ENCODE measurements at regions not wholly inside any gene's neighbourhood (a gene's known extent, or its start where the extent isn't known, plus 50 kb on each side); places are given as distances from the start of the nearest gene placed in this dataset.
A peak's percentile ranks its signal among the peaks of the same experiment; 100 is the strongest.

DNA sequence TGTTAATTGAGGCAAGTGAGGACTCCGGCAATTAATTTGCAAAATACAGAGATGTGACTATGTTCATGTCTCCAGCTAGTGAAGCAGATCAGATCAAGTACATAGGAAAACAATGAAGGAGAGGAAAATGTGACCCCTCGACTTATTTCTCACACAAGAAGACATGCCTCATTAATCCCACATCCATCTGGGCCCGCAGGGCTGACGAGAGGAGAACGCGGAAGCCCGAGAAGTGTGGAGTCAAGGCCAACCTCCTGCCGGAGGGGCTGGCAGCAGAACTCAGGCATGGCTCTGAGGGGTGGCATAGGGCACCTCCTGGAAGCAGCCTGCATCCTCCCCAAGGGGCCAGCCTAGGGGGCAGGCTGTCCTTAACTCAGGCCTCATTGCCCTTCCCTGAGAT, 54.4 kb downstream of the ZNF503 start:
- ATAC-seq = no peak

DNA sequence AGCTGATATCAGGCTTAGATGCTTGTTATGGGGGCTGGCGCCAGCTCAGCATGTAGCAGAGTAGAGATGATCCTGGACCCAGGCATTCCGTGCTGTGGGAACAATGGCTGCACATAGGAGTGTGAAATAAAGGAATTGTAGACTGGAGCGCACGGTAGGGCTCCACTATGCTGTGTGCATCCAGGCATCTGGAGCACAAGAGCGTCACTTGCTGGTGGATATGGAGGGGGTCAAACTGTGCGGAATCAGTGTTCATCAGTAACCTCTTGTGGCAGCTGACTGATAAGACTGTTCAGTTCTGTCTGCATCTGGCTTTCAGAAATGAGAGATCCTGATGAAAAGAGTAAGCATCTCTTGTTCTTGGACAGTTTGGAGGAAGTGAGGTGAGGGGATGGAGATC, 55.8 kb downstream of the ZNF503 start:
- ATAC-seq = no peak

DNA sequence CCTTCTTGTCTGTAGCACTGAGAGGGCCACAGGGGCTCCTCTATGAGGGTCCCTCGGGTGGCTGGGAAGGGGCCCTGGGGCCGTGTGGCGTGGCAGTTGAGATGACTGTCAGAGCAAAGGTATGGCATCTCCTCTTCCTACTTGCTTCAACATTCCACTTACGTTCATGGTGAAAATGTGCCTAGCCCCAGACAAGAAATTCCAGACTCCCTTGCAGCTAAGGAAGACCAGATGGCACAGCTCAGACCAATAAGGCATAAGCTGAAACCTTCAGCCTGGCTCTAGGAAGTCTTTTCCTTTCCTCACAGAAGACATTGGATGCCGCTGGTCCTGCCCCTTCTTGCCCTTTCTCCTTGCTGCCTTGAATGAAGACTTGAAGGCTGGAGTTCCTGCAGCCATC, 57.4 kb downstream of the ZNF503 start:
- ATAC-seq = no peak

DNA sequence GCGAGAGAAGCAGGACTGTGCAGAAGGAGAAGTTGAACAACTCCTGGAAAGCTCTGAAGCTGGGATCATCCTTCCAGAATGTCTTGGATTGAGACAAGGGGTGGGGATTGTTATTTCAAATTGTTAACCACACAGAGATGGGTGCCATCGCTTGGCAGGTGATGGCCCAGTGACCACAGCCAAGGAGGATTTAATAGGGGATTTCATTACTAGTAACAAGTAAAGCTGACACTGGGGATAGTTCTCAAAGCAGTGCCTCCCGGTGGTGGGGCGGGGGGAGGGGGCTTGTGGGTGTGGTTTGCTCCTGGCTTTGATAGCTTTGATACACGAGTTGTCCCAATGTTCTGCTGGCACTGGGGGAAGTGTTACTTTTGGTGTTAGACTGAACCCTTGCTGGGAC, 59.2 kb downstream of the ZNF503 start:
- ATAC-seq = no peak

DNA sequence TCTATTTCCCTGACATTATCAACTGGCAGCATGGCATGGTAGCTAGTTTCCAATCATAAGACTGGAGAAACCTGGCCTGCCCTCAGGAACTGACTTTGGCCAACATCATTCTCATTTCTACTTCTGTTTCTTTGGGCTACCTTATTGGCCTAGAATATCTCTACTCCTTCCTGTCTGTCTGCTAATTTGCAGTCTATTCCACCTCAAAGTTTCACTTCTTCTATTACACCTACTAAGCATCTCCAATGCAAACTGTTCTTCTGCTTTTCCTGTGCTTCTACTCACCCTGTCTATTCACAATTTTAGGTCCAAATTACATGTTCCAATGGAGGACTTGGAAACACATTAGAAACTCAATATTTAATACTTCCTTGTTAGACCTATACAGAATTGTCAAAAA, 65.6 kb downstream of the ZNF503 start:
- ATAC-seq = no peak

DNA sequence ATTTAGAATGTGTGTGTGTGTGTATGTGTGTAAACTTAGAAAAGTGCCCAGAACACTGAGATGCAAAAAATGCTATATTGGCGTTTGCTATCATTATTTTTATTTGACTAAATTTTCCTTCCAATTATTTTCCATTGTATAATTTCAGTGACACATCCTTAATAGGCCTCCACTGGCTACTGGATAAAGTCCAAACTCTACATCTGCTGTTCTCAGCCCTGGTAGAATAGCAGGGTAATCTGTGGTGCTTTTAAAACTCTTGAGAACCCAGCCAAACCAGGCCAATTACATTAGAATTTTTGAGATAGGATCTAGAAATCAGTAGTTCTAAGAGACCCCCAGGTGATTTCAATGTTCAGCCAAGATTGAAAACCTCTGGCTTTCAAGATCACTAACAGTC, 66.4 kb downstream of the ZNF503 start:
- no peak for ATAC-seq

DNA sequence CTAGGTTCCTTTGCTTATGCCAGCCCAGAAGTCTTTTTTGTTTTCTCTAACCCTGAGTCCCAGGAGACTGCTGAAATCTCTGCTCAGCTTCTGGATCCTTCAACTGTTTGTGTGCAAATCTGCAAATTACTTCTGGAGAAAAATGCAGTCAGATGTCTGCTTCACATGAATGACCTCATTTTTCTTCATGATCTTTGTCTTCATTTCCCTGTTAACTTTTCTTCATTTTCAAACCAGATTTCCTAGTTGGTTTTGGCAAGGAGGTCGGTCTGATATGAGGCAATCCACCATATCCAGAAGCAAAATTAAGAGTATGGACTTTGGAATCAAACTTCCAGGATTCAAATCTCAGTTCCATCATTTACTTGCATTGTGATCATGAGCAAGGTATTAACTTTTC, 66.8 kb downstream of the ZNF503 start:
- ATAC-seq = no peak

DNA sequence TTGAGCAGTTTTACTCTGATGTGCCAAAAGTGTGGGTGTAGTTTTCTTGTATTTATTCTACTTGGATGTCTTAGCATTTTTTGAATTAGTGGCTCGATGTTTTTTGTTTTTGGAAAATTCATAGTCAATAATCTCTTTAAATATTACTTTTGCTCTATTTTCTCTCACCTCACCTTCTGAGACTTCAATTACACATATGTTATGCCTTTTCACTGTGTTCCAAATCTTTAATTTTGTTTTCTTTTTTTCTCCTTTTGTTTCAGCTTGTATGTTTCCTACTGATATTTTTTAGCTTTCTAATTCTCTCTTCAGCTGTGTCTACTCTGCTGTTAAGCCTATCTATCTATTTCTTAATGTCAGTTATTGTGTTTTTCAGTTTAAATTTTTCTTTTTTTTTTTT, 69.5 kb downstream of the ZNF503 start:
- ATAC-seq = no peak

DNA sequence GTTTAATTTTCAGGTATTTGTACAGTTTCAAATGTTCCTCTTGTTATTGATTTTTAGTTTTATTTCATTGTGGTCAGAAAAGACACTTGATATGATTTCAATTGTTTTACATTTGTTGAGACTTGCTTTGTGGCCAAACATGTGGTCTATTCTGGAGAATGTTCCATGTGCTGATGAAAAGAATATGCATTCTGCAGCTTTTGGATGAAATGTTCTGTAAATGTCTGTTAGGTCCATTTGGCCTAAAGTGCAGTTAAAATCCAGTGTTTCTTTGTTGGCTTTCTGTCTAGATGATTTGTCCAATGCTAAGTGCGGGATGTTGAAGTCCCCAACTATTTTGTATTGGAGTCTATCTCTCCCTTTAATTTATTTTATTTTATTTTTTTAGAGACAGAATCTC, 70.5 kb downstream of the ZNF503 start:
- ATAC-seq = no peak

DNA sequence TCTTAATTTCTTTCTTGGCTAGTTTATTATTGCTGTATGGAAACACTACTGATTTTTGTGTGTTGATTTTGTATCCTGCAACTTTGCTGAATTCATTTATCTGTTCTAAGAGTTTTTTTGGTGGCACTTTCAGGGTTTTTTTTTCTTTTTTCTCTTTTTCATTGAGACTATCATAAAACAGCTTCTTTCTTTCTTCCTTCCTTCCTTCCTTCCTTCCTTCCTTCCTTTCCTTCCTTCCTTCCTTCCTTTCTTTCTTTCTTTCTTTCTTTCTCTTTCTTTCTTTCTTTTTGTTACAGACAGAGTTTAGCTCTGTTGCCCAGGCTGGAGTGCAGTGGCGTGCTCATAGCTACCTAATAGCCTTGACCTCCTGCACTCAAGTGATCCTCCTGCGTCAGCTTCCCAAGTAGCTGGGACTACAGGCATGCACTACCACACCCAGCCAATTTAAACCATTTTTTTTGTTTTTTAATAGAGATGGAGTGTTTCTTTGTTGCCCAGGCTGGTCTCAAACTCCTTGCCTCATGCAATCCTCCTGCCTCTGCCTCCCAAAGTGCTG, 72.3 kb downstream of the ZNF503 start:
- no peak for ATAC-seq

DNA sequence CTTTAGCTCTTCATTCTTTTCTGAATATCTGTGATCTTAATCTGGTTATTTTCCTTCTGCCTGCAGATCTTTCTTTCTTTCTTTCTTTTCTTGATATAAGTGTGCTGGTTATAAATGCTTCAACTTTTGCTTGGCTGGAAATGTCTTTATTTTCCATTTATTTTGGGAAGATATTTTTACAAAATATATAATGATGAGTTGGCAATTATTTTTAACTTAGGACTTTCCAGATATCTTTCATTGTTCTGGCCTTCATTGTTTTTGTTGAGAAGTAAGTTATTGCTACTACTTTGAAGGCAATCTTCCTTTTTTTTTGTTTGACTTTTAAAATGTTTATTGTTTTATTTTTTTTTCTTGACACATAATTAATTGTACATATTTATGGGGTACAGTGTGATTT, 75.3 kb downstream of the ZNF503 start:
- no peak for ATAC-seq

DNA sequence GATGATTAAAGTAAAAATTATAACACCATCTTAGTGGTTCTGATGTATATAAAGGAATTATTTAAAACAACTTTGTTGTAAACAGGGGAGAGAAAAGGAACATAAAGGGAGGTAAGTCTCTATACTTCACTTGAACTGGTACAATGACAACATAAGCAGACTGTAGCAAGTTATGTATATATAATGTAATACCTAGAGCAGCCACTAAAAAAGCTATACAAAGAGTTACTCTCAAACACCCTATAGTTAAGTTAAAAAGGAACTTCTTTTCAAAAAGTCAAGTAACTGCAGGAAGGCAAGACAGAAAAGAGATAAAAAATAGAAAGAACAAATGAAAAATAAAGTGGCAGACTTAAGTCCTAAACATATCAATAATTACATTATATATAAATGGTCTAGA, 82.3 kb downstream of the ZNF503 start:
- no peak for ATAC-seq

DNA sequence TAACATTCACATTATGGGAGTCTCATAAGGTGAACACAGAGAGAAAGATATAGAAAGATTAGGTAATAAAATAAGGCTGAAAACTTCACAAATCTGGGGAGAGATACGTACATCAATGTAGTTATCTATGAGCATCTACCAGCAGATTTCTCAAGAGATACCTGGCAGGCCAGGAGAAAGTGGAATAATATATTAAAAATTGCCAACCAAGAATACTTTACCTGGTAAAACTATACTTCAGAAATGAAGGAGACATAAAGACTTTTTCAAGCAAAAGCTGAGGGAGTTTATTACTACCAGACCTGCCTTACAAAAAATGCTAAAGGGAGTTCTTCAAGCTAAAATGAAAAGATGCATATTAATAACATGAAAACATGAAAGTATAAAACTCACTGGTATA, 78.8 kb upstream of the COMTD1 start:
- no peak for ATAC-seq

DNA sequence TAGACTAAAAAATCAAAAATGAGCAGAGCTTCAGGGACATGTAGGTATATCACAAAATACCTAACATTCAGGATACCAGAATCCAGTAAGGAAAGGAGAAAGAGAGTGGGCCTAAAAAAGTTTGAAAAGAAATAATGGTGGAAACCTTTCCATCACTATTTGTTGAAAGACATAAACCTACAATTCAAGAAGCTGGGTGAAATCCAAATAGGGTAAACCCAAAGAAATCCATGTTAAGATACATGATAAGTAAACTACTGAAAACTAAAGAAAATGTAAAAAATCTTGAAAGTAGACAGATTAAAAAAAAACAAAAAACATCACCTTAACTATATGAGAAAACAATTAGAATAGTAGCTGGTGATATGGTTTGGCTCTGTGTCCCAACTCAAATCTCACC, 76.7 kb upstream of the COMTD1 start:
- no peak for ATAC-seq

DNA sequence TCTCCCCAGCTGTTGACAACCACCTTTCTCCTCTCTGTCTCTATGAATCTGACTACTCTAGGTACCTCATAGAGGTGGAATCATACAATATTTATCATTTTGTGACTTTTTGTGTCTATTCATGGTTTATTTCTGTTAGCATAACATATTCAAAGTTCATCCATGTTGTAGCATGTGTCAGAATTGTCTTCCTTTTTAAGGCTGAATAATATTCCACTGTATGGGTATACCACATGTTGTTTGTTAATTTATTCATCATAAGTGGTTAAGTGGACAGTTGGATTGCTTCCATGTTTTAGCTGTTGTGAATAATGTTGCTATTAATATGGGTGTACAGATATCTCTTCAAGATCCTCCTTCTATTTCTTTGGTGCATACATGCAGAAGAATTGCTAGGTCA, 69.9 kb upstream of the COMTD1 start:
- ATAC-seq = no peak

DNA sequence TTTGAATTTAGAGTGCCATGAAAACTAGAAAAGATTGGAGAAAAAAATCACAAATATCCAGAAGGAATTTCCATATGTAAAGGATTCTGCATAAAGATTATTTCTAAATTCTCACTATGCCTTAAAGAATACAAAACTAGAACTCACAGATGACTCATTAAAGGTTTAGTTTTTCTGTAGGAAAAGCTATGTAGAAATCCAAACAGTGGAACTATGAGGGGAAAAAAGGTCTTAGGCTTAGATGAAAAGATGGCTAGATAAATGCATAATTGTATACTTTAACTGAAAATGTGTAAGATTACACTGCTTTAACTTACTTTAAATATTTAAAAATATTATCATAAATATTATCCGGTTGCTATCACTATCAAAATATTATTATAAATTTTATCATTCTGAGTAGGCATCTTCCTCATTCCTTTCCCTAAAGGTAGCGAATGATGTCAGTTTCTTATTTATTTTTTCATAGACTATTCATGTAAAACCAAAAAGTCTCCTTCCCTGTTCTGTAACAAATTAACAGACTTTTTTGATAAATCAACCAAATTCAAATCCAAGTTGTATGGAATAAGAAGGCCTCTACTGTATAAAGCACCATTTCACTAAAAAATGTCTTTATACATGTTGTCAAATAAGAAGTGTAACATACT, 69.1 kb upstream of the COMTD1 start:
- no peak for ATAC-seq

DNA sequence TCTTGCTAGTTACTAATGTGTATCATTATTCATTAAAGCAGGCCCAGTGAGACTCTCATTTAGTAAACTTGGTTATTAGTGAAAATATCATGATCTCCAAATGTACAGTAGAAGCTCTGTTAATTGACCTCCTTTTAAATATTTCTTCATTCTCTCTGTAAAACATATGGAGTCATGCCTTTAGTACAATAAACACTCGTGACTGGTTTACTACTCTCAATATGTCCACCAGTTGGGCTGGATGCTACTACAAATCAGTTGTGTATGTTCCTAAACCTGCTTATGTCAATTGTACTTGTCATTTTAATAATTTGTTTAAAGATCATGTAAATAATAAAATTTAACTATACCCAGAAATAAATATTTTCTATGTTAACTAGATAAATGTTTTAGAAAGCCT, 68.6 kb upstream of the COMTD1 start:
- no peak for ATAC-seq

DNA sequence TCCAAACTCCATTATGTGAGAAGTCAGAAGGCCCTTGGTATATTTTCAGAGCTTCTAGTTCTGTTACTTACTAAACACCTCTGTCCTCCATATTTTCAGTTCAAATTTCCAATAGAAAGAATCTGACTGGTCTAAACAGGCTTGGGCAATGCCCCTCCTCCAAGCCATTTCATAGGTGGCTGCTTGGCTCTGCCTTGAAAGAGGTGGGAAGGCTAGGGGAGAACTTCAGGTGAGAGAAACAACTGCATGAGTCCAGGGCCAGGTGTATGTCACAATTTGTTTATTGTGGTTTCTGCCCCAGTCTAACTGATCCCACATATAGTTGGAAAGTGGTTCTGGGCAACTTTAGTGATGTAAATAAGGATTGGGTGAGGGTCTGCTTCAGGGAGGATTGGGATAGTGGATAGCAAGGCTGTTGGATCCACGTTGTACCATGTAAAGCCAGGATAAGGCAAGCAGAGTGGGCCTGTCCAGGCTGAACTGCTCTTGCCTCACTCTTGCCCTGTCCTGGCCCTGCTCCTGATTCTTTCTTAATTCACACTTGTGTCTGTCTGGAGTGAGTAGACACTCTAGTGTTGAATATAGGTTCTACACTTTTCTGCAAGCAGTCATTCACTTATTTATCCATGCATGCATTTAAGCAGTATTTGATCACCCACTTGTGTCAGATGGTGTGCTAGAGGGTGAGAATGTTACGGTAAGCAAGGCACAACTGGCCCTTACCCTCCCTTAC, 67.5 kb upstream of the COMTD1 start:
- no peak for ATAC-seq

DNA sequence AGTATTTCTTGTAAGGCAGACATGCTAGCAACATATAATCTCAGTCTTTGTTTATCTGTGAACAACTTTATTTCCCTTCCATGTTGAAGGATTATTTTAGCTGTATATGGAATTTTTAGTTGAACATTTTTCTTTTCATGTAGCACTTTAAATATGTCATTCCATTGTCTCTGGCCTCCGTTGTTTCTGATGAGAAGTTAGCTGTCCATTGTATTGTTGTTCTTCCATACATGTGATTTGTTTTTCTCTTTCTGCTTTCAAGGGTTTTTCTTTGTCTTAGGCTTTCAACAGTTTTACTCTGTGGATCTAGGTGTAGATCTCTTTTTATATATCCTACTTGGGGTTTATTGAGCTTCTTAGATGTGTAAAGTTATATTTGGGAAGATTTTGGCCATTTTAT, 66.3 kb upstream of the COMTD1 start:
- no peak for ATAC-seq

DNA sequence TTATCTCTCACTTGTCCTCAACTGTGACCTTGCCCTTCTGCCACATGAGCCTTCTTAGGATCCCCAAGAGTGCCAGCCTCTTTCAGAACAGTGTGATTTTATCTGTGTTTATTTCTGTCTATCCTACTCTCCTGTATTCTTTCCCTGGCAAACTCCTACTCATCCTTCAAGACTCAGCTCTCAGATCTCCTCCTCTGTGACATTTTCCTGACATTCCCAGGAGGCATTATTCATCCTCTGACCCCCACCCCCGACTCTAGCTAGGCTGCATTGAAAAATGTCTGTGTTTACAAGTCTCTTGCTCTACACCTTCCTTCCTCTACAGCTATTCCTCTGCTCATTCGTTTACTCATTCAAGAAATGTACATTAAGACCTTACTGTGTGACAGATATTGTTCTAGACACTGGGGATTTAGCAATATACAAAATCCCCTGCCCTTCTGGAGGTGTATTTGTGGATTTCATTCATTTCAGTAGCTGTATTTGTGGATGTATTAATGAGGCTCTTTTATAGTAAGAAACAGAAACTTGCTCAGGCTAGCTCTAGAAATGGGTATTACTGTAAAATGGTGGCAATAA, 61.4 kb upstream of the COMTD1 start:
- peak; percentile 15 to 22 for ATAC-seq

DNA sequence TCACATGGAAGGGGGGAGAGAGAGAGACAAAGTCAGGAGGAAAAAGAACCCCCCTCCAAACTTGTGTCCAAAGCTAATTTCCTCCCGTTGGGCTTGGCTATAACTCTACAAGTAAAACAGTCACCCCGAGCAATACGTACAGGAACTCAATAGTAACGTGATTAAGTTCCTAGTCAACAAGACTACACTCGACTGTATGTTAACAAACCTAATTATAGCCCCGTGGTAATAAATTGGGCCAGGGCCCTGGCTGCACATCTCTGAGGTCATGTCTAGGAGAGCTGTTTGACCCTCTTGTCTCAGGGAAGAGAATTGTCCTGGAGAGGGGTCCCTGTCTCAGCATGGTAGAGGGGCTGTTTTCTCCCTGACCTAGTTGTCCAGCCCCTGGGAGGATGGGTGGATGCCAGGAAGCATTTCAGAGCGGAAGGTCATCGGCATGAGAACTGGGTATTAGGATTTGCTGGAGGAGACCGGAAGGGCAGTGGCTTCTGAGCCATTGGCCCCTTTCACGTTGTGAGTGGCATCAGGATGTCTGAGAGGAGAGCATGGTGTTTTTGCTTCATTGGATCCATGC, 60.2 kb upstream of the COMTD1 start:
- no peak for ATAC-seq

DNA sequence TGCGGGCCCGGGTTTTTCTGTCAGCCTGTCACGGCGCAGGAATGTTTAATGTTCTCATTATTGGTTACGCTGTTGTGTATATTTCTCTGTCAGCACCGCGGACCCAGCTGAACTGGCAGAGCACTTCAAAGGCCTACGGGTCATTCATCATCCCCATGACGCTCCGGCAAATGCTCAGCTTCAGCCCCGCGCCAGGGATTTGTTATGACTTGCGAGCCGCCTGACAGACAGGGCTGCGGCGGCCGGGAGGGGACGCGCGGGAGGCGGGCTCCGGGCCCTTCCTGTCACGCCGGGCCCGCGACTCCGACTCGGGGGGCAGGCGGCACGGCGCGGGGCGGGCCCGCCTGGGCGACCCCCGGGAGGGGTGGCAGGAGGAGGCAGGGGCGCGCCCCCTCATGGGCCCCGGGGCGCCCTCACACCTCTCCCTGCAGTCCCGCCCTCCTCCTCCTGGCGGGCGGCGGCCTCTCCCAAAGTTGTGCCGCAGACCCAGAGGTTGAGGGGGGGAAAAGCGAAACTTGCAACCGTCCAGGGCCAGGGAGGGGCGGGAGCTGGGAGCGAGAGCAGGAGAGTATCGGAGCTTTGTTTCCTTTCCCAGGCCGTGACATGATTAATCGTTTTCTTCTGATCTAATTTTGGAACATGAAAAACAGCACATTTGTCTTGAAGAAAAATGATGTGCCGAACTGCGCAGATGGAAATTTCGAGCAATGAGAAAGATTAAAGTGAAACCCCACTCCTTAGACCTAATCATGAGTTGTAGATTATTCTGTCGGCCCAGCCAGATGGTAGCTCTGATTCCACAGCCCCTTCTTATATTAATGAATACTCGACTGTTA, 59.3 kb upstream of the COMTD1 start:
- peak; percentile 90 to 91 for ATAC-seq

DNA sequence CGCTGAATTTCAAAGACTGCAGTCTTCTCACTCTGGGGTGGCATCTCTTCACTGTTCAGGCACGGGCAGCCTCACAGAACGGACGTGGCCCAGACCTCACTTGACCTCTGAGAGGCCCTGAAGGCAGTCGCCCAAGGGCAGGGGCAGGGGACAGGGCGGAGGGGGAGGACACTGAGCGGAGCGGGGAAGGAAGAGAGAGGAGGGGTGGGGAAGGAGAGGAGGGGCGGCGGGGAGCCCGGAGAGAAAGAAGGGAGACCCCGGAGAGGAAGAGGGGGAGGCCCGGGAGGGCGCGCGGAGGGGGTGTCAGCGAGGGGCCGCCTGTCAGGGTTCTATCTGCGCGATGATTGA, 58.7 kb upstream of the COMTD1 start:
- ATAC-seq = peak in 1 of 2 donors; percentile 1

Measured in activated CD4-positive, CD25-positive, alpha-beta regulatory T cell treated with anti-CD3 and anti-CD28 coated beads, Interleukin-2, amount 50 U/mL, for 24 hours (primary cell).